ENCODE measurements at regions not wholly inside any gene's neighbourhood (a gene's known extent, or its start where the extent isn't known, plus 50 kb on each side); places are given as distances from the start of the nearest gene placed in this dataset.

DNA sequence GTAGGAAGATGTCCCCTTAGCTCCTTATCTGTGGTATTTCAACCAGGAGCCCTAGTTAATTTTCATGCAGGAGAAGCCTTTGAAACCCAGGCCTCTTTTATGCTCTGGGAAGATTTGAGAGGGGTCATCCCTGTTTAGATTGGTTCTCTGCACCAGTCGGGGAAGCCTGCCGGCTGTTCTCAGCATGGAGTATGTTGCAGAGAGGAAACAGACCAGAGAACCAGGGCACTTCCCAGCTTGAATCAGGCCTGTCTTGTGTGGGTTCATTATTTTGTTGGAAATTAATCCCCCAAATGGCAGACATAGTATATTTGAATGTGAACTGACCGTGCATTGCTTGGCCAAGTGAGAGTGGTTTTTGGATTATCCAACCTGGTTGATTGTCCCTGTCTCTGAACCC lies 1082.1 kb upstream of the RBFOX1 start:
- Histone ChIP-seq H3K79me2 (ENCODE audit: insufficient read depth, low read length) (no peaks in the 10 kb centered on the region), H4K20me1 (ENCODE audit: insufficient read depth, low read length) (no peaks in the 10 kb centered on the region), H3K4me2 (ENCODE audit: low read depth, low read length) (no peak overlapping the region), H3K9ac (ENCODE audit: insufficient read depth, low read depth, low read length) (no peak overlapping the region), H3K36me3 (replicated peaks in 1 of 2; ENCODE audit: control insufficient read depth in 1 of 2, insufficient read depth in 2 of 2, low read length in 2 of 2) (no peaks in the 10 kb centered on the region), H3K9me3 (ENCODE audit: low read length) (peaks cover 6% of the 10 kb centered on the region; the same call in 1 of the 2 replicates), H3K4me3 (replicated peaks in 1 of 3; ENCODE audit: insufficient read depth in 1 of 3, low read depth in 2 of 3, low read length in 3 of 3) (no peak overlapping the region), H2AFZ (ENCODE audit: low read length) (no peak overlapping the region), H3K4me1 (ENCODE audit: insufficient read depth, low read length) (no peaks in the 10 kb centered on the region), H3K27me3 (ENCODE audit: control insufficient read depth in 1 of 2, insufficient read depth in 2 of 2, low read length in 2 of 2) (no peaks in the 10 kb centered on the region), H3K27ac (ENCODE audit: extremely low read length, insufficient read depth, low read length) (no peak overlapping the region)
- ATAC-seq (no peak), DNase-seq (ENCODE audit: low spot score) (no peak), FAIRE-seq (no peak)
- ChIA-PET POLR2A (no interaction called here), CTCF (ENCODE audit: low intra/inter-chr PET ratio, low total read pairs) (no interaction called here)
- in situ Hi-C loops (cut with HindIII; ENCODE audit: extremely low pct_ligation_motif_present, low pct_unique_long_range_greater_than_20kb): no loop called here
- WGBS (ENCODE audit: low lambda C conversion rate): 14% methylated on average over 3 of the region's 3 CpGs
- BruUV-seq (replicated peaks): no TSS peak
- no peak for TF ChIP-seq ETV5 (CRISPR knock-in tag; IDR thresholded peaks at IDR 0.05; ENCODE audit: borderline replicate concordance)
- TF ChIP-seq, protein P1, sequence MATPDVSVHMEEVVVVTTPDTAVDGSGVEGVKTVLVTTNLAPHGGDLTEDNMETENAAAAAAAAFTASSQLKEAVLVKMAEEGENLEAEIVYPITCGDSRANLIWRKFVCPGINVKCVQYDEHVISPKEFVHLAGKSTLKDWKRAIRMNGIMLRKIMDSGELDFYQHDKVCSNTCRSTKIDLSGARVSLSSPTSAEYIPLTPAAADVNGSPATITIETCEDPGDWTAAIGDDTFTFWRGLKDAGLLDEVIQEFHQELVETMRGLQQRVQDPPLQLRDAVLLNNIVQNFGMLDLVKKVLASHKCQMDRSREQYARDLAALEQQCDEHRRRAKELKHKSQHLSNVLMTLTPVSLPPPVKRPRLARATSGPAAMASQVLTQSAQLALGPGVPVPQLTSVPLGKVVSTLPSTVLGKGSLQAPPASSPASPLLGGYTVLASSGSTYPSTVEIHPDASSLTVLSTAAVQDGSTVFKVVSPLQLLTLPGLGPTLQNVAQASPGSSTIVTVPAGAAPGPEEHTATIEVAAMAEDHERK (CRISPR knock-in tag; IDR thresholded peaks at IDR 0.05; ENCODE audit: low read depth): no peak
- intact Hi-C loops (cut with micrococcal nuclease; ENCODE audit: unreplicated experiment): no loop called here

DNA sequence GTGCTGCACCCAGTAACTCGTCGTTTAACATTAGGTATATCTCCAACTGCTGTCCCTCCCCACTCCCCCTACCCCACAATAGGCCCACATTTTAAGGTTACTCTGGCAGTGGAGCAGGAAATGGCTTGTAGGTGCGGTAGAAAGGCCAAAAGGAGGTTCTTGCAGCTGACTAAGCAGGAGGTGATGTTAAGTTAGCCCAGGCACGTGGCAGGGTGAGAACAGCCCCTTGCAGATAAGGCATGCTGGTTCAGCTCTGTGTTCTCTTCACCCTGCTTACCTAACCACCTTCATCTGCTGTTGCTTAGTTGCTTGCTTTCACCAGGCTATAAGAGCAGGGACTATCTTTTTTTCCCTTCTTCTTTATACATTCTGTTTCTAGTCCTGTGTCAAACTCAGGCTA lies 1082.8 kb upstream of the RBFOX1 start:
- Histone ChIP-seq H2AFZ (ENCODE audit: low read length) (no peak overlapping the region), H3K9ac (ENCODE audit: insufficient read depth, low read depth, low read length) (no peak overlapping the region), H3K79me2 (ENCODE audit: insufficient read depth, low read length) (no peaks in the 10 kb centered on the region), H3K4me3 (replicated peaks in 1 of 3; ENCODE audit: insufficient read depth in 1 of 3, low read depth in 2 of 3, low read length in 3 of 3) (no peak overlapping the region), H3K36me3 (replicated peaks in 1 of 2; ENCODE audit: control insufficient read depth in 1 of 2, insufficient read depth in 2 of 2, low read length in 2 of 2) (no peaks in the 10 kb centered on the region), H4K20me1 (ENCODE audit: insufficient read depth, low read length) (no peaks in the 10 kb centered on the region), H3K9me3 (ENCODE audit: low read length) (peaks cover 6% of the 10 kb centered on the region; the same call in 1 of the 2 replicates), H3K4me1 (ENCODE audit: insufficient read depth, low read length) (no peaks in the 10 kb centered on the region), H3K27me3 (ENCODE audit: control insufficient read depth in 1 of 2, insufficient read depth in 2 of 2, low read length in 2 of 2) (no peaks in the 10 kb centered on the region), H3K4me2 (ENCODE audit: low read depth, low read length) (no peak overlapping the region), H3K27ac (ENCODE audit: extremely low read length, insufficient read depth, low read length) (no peak overlapping the region)
- ChIA-PET CTCF (ENCODE audit: low intra/inter-chr PET ratio, low total read pairs) (no interaction called here), POLR2A (no interaction called here)
- no TSS peak for BruUV-seq (replicated peaks)
- ATAC-seq (no peak), DNase-seq (ENCODE audit: low spot score) (no peak), FAIRE-seq (no peak)
- intact Hi-C loops (cut with micrococcal nuclease; ENCODE audit: unreplicated experiment) (no loop called here), in situ Hi-C loops (cut with HindIII; ENCODE audit: extremely low pct_ligation_motif_present, low pct_unique_long_range_greater_than_20kb) (no loop called here)
- WGBS (ENCODE audit: low lambda C conversion rate): 0% methylated on average over 4 of the region's 4 CpGs
- no peak for TF ChIP-seq HHEX (CRISPR knock-in tag; IDR thresholded peaks at IDR 0.05)
- no peak for TF ChIP-seq ZNF292 (CRISPR knock-in tag; IDR thresholded peaks at IDR 0.05; ENCODE audit: borderline replicate concordance, low read depth)
- no peak for TF ChIP-seq KLF6 (CRISPR knock-in tag; IDR thresholded peaks at IDR 0.05)
- TF ChIP-seq, protein P2, sequence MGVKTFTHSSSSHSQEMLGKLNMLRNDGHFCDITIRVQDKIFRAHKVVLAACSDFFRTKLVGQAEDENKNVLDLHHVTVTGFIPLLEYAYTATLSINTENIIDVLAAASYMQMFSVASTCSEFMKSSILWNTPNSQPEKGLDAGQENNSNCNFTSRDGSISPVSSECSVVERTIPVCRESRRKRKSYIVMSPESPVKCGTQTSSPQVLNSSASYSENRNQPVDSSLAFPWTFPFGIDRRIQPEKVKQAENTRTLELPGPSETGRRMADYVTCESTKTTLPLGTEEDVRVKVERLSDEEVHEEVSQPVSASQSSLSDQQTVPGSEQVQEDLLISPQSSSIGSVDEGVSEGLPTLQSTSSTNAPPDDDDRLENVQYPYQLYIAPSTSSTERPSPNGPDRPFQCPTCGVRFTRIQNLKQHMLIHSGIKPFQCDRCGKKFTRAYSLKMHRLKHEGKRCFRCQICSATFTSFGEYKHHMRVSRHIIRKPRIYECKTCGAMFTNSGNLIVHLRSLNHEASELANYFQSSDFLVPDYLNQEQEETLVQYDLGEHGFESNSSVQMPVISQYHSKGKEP (CRISPR knock-in tag; IDR thresholded peaks at IDR 0.05): no peak
- no peak for TF ChIP-seq NRL (CRISPR knock-in tag; IDR thresholded peaks at IDR 0.05; ENCODE audit: borderline replicate concordance)
- no peak for TF ChIP-seq HNF4G (IDR thresholded peaks at IDR 0.05; ENCODE audit: borderline replicate concordance, low read depth, low read length)
- TF ChIP-seq HNF4G (CRISPR knock-in tag; IDR thresholded peaks at IDR 0.05; ENCODE audit: borderline replicate concordance, low read depth): no peak

Measured in HepG2 (cell line).